ENCODE measurements at regions not wholly inside any gene's neighbourhood (a gene's known extent, or its start where the extent isn't known, plus 50 kb on each side); places are given as distances from the start of the nearest gene placed in this dataset.

GRCh38 chr16:77645764-77646163, 76.5 kb upstream of the NUDT7 start:
- H3K27ac ChIP-seq (ENCODE audit: low read depth, low read length, poor library complexity, severe bottlenecking): no peak overlapping the region

GRCh38 chr16:77647726-77648125, 74.6 kb upstream of the NUDT7 start:
- Histone ChIP-seq H3K4me2 (ENCODE audit: low read length) (no peak overlapping the region), H3K9me3 (ENCODE audit: low read length) (no peaks in the 10 kb centered on the region), H3K27me3 (ENCODE audit: insufficient read depth, low read length) (no peaks in the 10 kb centered on the region), H3K4me1 (ENCODE audit: insufficient read depth, low read length, severe bottlenecking) (no peaks in the 10 kb centered on the region), H3K9ac (ENCODE audit: low read length) (no peak overlapping the region), H3K79me2 (ENCODE audit: insufficient read depth, low read length) (no peaks in the 10 kb centered on the region), H3F3A (ENCODE audit: insufficient read depth, low read length) (no peaks in the 10 kb centered on the region), H4K20me1 (ENCODE audit: insufficient read depth, low read length) (no peaks in the 10 kb centered on the region), H3K36me3 (ENCODE audit: insufficient read depth, low read length) (no peaks in the 10 kb centered on the region), H3K27ac (ENCODE audit: low read depth, low read length, poor library complexity, severe bottlenecking) (no peak overlapping the region), H3K4me3 (ENCODE audit: low read depth, low read length, poor library complexity, severe bottlenecking) (no peak overlapping the region), H3K9me2 (ENCODE audit: low read depth, low read length) (no peaks in the 10 kb centered on the region), H2AFZ (ENCODE audit: low read length) (no peak overlapping the region)
- TF ChIP-seq CTCF (IDR thresholded peaks at IDR 0.05; ENCODE audit: low read length) (no peak), EZH2 (IDR thresholded peaks at IDR 0.05; ENCODE audit: borderline replicate concordance, low read length) (no peak)

More at GRCh38 chr16:77645764-77646163, 76.5 kb upstream of the NUDT7 start:
- no peaks in the 10 kb centered on the region for H3K79me2 ChIP-seq (ENCODE audit: insufficient read depth, low read length)
- no peak overlapping the region for H3K4me2 ChIP-seq (ENCODE audit: low read length)
- no peaks in the 10 kb centered on the region for H3K36me3 ChIP-seq (ENCODE audit: insufficient read depth, low read length)
- no peaks in the 10 kb centered on the region for H3F3A ChIP-seq (ENCODE audit: insufficient read depth, low read length)
- no peaks in the 10 kb centered on the region for H3K9me3 ChIP-seq (ENCODE audit: low read length)
- TF ChIP-seq CTCF (IDR thresholded peaks at IDR 0.05; ENCODE audit: low read length) (no peak), EZH2 (IDR thresholded peaks at IDR 0.05; ENCODE audit: borderline replicate concordance, low read length) (no peak)
- H3K9ac ChIP-seq (ENCODE audit: low read length): no peak overlapping the region
- H3K27me3 ChIP-seq (ENCODE audit: insufficient read depth, low read length): no peaks in the 10 kb centered on the region
- no peak overlapping the region for H2AFZ ChIP-seq (ENCODE audit: low read length)
- no peak overlapping the region for H3K4me3 ChIP-seq (ENCODE audit: low read depth, low read length, poor library complexity, severe bottlenecking)
- H3K4me1 ChIP-seq (ENCODE audit: insufficient read depth, low read length, severe bottlenecking): no peaks in the 10 kb centered on the region
- no peaks in the 10 kb centered on the region for H4K20me1 ChIP-seq (ENCODE audit: insufficient read depth, low read length)
- H3K9me2 ChIP-seq (ENCODE audit: low read depth, low read length): no peaks in the 10 kb centered on the region

- Histone ChIP-seq H3K27ac (ENCODE audit: low read depth, low read length, poor library complexity, severe bottlenecking) (no peak overlapping the region), H3K9ac (ENCODE audit: low read length) (no peak overlapping the region), H3F3A (ENCODE audit: insufficient read depth, low read length) (no peaks in the 10 kb centered on the region), H4K20me1 (ENCODE audit: insufficient read depth, low read length) (no peaks in the 10 kb centered on the region), H3K4me3 (ENCODE audit: low read depth, low read length, poor library complexity, severe bottlenecking) (no peak overlapping the region), H2AFZ (ENCODE audit: low read length) (no peak overlapping the region), H3K27me3 (ENCODE audit: insufficient read depth, low read length) (no peaks in the 10 kb centered on the region), H3K9me2 (ENCODE audit: low read depth, low read length) (no peaks in the 10 kb centered on the region), H3K36me3 (ENCODE audit: insufficient read depth, low read length) (no peaks in the 10 kb centered on the region), H3K79me2 (ENCODE audit: insufficient read depth, low read length) (no peaks in the 10 kb centered on the region), H3K4me1 (ENCODE audit: insufficient read depth, low read length, severe bottlenecking) (no peaks in the 10 kb centered on the region), H3K4me2 (ENCODE audit: low read length) (no peak overlapping the region), H3K9me3 (ENCODE audit: low read length) (no peaks in the 10 kb centered on the region)
- TF ChIP-seq EZH2 (IDR thresholded peaks at IDR 0.05; ENCODE audit: borderline replicate concordance, low read length) (no peak), CTCF (IDR thresholded peaks at IDR 0.05; ENCODE audit: low read length) (no peak)
Observed at GRCh38 chr16:77650761-77651160, 71.6 kb upstream of the NUDT7 start.
